Kidney (tissue), 13 donors: ENCODE measurements at regions not wholly inside any gene's neighbourhood (a gene's known extent, or its start where the extent isn't known, plus 50 kb on each side); places are given as distances from the start of the nearest gene placed in this dataset.

ENCODE experiments used
- DNase-seq, 5 donors: peaks; one replicate each; pipeline ENCODE4 v3.0.0-alpha.2; 2013 to 2020
- FAIRE-seq: peaks from 2 replicates; lab custom pipeline; 2012; peaks lifted over from hg19 to GRCh38; lab: Jason Lieb, UNC
- H3K27ac ChIP-seq, 2 donors: one replicate each; pipeline ENCODE4 v1.7.0; 2013; ENCODE audit warnings: low read depth in 2 of 2, low read length in 2 of 2, inconsistent platforms in 1 of 2
- H3K27me3 ChIP-seq: one replicate; pipeline ENCODE4 v1.7.1; 2013; ENCODE audit warnings: low read length, inconsistent platforms; ENCODE audit not compliant: control insufficient read depth, insufficient read depth
- H3K36me3 ChIP-seq, 3 donors: one replicate each; pipeline versions ENCODE4 v1.7.0 to v1.7.1; 2013; ENCODE audit warnings: low read length in 3 of 3, control low read depth in 1 of 3, inconsistent platforms in 1 of 3; ENCODE audit not compliant: insufficient read depth in 3 of 3, control insufficient read depth in 2 of 3
- H3K4me1 ChIP-seq, 3 donors: one replicate each; pipeline versions ENCODE4 v1.7.0 to v1.7.1; 2013; ENCODE audit warnings: low read length in 3 of 3, inconsistent platforms in 1 of 3, low read depth in 1 of 3; ENCODE audit not compliant: control insufficient read depth in 2 of 3, insufficient read depth in 2 of 3
- H3K4me3 ChIP-seq, 3 donors: one replicate each; pipeline versions ENCODE4 v1.7.0 to v1.8.1; 2013; ENCODE audit warnings: low read length in 3 of 3, control low read depth in 1 of 3, inconsistent platforms in 1 of 3
- H3K9ac ChIP-seq, 3 donors: one replicate each; pipeline versions ENCODE4 v1.7.0 to v1.7.1; 2013; ENCODE audit warnings: low read length in 3 of 3, control low read depth in 1 of 3, inconsistent platforms in 1 of 3
- H3K9me3 ChIP-seq, 3 donors: one replicate each; pipeline versions ENCODE4 v1.7.0 to v1.7.1; 2013; ENCODE audit warnings: low read length in 3 of 3, control low read depth in 1 of 3, inconsistent platforms in 1 of 3; ENCODE audit not compliant: control insufficient read depth in 2 of 3, insufficient read depth in 1 of 3
- intact Hi-C: fragments of 100-400 bp; cut with DNase I; formaldehyde crosslinking; loops from one replicate; pipeline ENCODE4 v1.11.1; 2022
- TF ChIP-seq, protein P1 (sequence below): IDR thresholded peaks from 3 replicates; pipeline ENCODE4 v1.5.1; 2012; ENCODE audit warnings: mild to moderate bottlenecking, moderate library complexity, borderline replicate concordance; ENCODE audit not compliant: insufficient read depth; ENCODE audit errors: extremely low read depth
- donor health status: control.
- donor health status: control.
- donor health status: control.
- donor health status: control.
- donor health status: control.
- donor health status: DM: yes; HTN: yes; CAD: no.
- donor health status: Normal renal cell carcinoma (clear cell type).

DNA sequence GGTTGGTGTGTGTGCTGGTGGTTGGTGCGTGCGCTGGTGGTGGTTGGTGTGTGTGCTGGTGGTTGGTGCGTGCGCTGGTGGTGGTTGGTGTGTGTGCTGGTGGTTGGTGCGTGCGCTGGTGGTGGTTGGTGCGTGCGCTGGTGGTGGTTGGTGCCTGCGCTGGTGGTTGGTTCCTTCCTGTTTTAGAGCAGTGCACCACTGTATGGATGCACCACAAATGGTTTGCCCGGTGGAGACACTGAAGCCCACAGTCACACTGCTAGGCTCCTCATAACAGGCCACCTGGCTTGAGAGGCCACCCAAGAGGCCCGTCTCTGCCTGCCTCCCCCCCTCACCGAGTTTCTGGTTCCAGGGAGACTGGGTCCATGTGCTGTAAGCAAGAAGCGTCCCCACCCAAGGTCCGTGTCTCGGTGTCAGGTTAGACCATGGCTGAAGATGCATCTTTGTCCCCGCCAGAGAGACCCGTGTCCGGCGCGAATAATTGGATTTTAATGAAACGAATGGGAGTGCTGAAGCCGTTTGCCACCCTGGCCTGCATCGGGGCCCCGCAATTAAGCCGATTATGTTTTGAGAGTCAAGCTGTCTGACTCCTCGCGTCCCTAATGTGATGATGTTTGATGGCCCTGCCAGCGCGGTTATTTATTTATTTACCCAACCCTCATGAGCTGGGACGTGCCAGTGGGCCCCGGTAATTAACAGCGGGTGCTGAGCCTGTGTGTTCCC lies 161.3 kb upstream of the GSE1 start:
- Histone ChIP-seq H3K36me3 (no peaks in the 10 kb centered on the region), H3K27me3 (no peaks in the 10 kb centered on the region), H3K9me3 (no peaks in the 10 kb centered on the region), H3K4me1 (no peaks in the 10 kb centered on the region), H3K4me3 (no peak overlapping the region), H3K27ac (no peak overlapping the region), H3K9ac (no peak overlapping the region)
- TF ChIP-seq, protein P1, sequence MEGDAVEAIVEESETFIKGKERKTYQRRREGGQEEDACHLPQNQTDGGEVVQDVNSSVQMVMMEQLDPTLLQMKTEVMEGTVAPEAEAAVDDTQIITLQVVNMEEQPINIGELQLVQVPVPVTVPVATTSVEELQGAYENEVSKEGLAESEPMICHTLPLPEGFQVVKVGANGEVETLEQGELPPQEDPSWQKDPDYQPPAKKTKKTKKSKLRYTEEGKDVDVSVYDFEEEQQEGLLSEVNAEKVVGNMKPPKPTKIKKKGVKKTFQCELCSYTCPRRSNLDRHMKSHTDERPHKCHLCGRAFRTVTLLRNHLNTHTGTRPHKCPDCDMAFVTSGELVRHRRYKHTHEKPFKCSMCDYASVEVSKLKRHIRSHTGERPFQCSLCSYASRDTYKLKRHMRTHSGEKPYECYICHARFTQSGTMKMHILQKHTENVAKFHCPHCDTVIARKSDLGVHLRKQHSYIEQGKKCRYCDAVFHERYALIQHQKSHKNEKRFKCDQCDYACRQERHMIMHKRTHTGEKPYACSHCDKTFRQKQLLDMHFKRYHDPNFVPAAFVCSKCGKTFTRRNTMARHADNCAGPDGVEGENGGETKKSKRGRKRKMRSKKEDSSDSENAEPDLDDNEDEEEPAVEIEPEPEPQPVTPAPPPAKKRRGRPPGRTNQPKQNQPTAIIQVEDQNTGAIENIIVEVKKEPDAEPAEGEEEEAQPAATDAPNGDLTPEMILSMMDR: no peak
- intact Hi-C loops: no loop called here
- no peak for FAIRE-seq
- DNase-seq: no peak

DNA sequence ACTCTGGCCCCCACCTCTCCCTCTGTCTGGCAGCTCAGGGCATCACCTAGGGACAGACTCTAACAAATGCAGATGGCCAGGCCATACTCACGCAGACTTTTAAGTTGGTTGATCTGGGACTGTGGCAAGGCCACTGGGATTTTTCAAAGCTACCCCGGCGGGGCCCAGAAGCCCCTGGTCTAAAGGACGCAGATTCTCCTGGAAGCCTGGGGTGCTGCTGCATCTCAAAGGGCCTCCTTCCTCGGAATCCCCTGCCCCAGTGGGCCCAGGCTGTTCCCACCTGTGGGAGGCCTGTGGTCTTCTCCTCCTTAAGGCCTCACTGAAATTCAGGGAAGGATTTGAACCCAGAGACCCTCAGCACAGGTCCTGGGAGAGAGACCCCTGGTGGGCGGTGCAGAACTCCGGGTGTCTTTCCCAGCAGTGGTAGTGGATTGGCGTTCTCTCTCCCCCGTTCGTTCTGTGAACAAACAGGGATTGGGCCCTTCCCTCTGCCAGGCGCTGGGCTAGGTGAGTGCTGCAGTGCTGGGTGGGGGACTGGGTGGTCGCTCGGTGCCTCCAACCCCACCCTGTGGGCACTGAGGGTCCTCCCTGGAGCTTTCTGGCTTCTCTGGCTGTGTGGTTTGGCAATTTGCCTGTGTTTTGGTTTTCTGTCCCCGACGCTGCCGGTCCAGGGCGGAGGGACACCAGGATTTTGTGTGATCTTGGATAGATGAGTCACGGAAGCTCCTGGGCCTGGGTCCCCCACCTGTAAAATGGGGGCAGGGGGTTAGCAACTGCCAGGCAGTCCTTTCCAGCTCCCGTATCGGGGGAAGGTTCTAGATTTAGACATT lies 160.5 kb upstream of the GSE1 start:
- FAIRE-seq (no peak), DNase-seq (no peak)
- TF ChIP-seq, protein P1: no peak
- no peak overlapping the region for H3K9ac ChIP-seq
- H3K4me1 ChIP-seq: no peaks in the 10 kb centered on the region
- H3K36me3 ChIP-seq: no peaks in the 10 kb centered on the region
- H3K9me3 ChIP-seq: no peaks in the 10 kb centered on the region
- no peaks in the 10 kb centered on the region for H3K27me3 ChIP-seq
- H3K27ac ChIP-seq: no peak overlapping the region
- H3K4me3 ChIP-seq: no peak overlapping the region
- intact Hi-C loops: no loop called here

DNA sequence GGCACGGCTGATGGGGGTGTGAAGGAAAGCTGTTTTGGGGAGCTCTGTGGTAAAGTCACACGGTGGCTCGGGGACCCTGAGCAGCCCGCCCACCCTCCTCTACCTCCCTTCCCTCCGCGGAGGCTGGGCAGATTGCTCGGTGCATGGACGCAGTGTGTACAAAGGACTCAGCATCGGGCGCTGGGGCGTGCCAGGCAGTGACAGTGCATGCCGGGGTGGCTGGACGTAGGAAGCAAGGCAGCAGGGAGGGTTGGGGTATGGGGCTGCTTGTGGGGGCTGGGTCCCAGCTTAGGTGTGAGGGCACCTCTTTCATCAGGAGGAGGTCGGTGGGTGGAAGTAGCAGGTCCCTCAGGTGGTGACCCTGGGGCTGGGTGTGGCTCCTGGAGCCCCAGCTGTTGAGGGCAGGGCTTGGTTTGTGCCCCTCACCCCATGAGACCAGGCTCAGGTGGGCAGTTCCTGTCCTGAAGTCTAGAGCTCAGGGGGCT lies 159.9 kb upstream of the GSE1 start:
- no peak for FAIRE-seq
- intact Hi-C loops: no loop called here
- H3K9ac ChIP-seq: no peak overlapping the region

More for the DNA sequence above, 159.9 kb upstream of the GSE1 start:
- TF ChIP-seq, protein P1: no peak
- H3K27me3 ChIP-seq: no peaks in the 10 kb centered on the region
- H3K9me3 ChIP-seq: no peaks in the 10 kb centered on the region
- H3K4me3 ChIP-seq: no peak overlapping the region
- H3K36me3 ChIP-seq: no peaks in the 10 kb centered on the region
- no peak overlapping the region for H3K27ac ChIP-seq
- no peak for DNase-seq
- H3K4me1 ChIP-seq: no peaks in the 10 kb centered on the region
